ENCODE measurements at regions not wholly inside any gene's neighbourhood (a gene's known extent, or its start where the extent isn't known, plus 50 kb on each side); places are given as distances from the start of the nearest gene placed in this dataset.
"Not testable (repeated sequence)": the region's sequence is repeated elsewhere in the genome, so short reads cannot be mapped to it uniquely, and the experiment has no call there.

DNA sequence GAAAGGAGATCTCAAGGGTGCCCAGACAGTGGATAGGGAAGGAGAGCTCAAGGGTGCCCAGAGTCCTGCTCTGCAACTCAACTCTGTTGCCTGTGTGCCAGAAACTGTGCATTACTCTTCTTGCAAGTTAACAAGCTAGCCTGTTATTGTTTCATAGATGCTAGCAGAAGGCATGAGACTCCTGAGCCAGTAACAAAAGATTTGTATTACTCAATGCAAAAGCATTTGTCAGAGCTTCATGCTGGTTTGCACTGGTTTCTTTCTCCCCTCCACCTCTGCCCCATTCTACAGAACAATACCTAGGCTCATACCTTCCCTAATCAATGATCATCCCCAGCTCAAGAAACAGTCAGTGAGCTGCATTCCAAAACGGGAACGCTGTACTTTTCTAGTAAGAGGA, 124.5 kb upstream of the NEIL3 start:
- no peak for DNase-seq (ENCODE audit: low read depth in 3 of 3)

- DNase-seq (ENCODE audit: low read depth in 3 of 3): no peak
Observed at GRCh38 chr4:177185579-177185978, 124.1 kb upstream of the NEIL3 start.

DNA sequence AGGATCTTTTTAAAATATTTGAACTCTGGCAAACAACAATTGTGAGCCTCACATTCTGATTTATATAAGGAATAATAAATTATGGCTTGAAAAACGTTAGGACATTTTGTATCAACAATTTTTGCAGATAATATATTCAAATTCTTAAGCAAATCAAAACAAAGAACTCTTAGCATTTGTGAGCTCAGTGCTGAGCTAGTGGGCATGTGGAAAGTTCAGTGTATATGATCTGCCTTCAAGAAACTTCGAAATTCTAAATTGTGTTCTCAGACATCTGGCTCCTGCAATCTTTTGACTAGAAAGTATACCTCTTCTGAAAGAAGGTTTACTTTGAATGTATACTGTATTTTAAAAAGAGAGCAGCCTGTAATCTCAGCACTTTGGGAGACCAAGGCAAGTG, 122.3 kb upstream of the NEIL3 start:
- DNase-seq (ENCODE audit: low read depth in 3 of 3): no peak

DNA sequence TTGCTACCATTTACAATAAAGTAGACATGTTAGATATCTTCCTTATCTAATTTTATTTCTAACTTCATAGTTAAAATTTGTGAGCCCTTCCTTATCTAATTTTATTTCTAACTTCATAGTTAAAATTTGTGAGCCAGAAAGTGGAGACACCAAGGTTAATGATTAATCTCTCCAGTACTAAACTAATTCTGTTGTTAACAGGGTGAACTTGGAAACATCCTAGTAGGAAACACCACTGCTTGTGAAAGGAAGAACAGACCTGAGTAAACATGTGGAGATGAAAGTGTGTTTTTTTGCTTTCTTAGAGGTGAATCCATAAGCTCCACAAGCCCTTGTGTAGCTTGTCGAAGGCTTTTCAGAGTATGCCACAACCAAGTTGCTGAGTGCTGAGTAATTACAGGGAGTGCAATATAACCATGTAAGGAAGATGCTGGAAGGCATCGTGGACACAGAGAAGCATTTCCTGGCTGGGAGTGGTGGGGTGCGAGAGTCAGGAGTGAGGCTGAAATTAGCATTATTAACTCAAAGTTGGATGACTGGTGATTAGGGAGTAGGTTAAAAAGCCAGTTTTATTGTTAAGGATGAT, 118.6 kb upstream of the NEIL3 start:
- no peak for DNase-seq (ENCODE audit: low read depth in 3 of 3)

- no peak for DNase-seq (ENCODE audit: low read depth in 3 of 3)
Observed at GRCh38 chr4:177191586-177191985, 118.1 kb upstream of the NEIL3 start.

GRCh38 chr4:177191991-177192390, 117.7 kb upstream of the NEIL3 start:
- no peak for DNase-seq (ENCODE audit: low read depth in 3 of 3)

DNA sequence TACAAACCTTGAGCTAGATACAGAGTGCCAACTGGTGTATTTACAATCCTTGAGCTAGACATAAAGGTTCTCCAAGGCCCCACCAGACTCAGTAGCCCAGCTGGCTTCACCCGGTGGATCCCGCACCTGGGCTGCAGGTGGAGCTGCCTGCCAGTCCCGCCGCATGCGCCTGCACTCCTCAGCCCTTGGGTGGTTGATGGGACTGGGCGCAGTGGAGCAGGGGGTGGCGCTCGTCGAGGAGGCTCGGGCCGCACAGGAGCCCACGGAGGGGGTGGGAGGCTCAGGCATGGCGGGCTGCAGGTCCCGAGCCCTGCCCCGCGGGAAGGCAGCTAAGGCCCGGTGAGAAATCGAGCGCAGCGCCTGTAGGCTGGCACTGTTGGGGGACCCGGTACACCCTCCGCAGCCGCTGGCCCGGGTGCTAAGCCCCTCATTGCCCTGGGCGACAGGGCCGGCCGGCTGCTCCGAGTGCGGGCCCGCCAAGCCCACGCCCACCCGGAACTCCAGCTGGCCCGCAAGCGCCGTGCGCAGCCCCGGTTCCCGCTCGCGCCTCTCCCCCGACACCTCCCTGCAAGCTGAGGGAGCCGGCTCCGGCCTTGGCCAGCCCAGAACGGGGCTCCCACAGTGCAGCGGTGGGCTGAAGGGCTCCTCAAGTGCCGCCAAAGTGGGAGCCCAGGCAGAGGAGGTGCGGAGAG, 116.5 kb upstream of the NEIL3 start:
- DNase-seq (ENCODE audit: low read depth in 3 of 3): not testable (repeated sequence)

GRCh38 chr4:177194906-177195305, 114.8 kb upstream of the NEIL3 start:
- DNase-seq (ENCODE audit: low read depth in 3 of 3): no peak

DNA sequence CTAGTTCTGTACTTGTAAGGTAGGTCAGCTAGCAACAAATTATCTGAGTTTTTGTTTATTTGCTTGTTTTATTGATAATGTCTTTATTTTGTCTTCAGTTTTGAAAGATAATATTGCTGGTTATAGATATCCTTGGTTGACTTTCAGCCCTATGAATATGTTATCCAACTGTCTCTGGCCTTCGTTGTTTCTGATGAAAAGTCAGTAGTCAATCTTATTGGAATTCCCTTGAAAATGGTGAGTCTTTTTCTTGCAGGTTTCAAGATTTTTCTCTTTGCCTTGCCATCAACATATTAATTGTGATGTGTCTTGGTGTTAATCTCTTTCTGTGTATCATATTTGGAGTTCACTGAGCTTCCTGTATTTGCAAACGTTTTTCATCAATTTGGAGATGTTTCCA, 113.1 kb upstream of the NEIL3 start:
- no peak for DNase-seq (ENCODE audit: low read depth in 3 of 3)

- DNase-seq (ENCODE audit: low read depth in 3 of 3): no peak
Observed at GRCh38 chr4:177201614-177202013, 108.1 kb upstream of the NEIL3 start.

DNA sequence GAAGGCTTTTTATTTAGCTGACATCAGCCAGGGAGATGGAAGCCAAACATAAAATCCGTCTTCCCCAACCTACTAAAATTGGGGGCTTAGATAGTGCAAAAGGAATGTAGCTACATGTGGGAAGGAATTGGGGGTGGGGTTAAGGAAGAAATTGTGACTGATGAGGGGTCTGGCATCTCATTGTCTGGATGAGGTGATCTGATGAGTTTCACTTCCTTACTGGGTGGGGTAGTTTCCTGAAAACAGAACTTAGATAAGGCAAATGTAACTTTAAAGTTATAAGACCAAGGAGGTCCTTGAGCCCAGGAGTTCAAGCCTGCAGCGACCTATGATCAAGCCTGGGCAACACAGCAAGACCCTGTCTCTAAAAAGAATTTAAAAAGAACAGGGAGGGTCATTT, 105.5 kb upstream of the NEIL3 start:
- DNase-seq (ENCODE audit: low read depth in 3 of 3): no peak

- DNase-seq (ENCODE audit: low read depth in 3 of 3): no peak
Observed at GRCh38 chr4:177214935-177215334, 94.7 kb upstream of the NEIL3 start.

DNA sequence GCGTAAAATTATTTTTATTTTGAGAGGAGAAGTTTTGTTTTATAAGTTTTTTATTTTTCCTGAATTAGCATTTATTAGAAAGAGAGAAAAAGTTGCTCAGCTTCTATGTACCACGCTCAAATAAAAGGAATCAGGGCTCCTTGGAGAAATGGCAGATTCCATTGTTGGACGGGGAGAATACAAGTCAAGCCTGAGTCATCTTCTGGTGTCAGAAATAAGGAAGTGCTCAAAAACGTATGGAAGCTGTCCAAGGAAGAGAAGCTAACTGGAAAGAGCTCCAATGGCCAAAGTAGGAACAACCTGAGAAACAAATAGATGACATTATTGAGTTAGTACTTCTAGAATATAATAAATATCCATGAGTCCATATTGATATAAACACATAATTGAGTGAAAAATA, 89.3 kb upstream of the NEIL3 start:
- DNase-seq (ENCODE audit: low read depth in 3 of 3): no peak

GRCh38 chr4:177222781-177223180, 86.9 kb upstream of the NEIL3 start:
- no peak for DNase-seq (ENCODE audit: low read depth in 3 of 3)

- no peak for DNase-seq (ENCODE audit: low read depth in 3 of 3)
Observed at GRCh38 chr4:177225605-177226004, 84.1 kb upstream of the NEIL3 start.

DNA sequence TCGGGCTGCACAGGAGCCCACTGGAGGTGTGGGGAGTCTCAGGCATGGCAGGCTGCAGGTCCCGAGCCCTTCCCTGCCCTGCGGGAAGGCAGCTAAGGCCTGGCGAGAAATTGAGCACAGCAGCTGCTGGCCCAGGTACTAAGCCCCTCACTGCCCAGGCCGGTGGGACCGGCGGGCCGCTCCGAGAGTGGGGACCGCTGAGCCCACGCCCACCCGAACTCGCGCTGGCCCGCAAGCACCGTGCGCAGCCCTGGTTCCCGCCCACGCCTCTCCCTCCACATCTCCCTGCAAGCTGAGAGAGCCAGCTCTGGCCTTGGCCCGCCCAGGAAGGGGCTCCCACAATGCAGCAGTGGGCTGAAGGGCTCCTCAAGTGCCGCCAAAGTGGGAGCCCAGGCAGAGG, 82.0 kb upstream of the NEIL3 start:
- DNase-seq (ENCODE audit: low read depth in 3 of 3): no peak

DNA sequence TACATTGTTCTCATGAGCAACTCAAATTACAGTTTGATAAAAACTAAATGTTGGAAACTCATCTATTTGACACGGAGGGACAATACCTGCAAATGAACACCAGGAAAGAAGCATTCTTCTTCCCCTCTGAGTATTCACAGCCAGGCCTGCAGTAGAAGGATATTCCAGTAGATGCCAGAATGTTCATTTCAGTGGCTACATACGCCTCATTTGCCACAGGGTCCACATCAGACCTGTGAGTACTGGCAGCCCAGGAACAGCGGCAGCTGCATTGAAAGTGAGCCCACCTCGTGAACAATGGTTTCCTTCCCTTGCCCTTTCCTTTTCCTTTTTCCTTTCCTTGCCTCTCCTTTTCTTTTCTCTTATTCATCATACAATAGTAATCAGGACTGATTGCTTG, 81.1 kb upstream of the NEIL3 start:
- no peak for DNase-seq (ENCODE audit: low read depth in 3 of 3)

- no peak for DNase-seq (ENCODE audit: low read depth in 3 of 3)
Observed at GRCh38 chr4:177229331-177229730, 80.3 kb upstream of the NEIL3 start.

DNA sequence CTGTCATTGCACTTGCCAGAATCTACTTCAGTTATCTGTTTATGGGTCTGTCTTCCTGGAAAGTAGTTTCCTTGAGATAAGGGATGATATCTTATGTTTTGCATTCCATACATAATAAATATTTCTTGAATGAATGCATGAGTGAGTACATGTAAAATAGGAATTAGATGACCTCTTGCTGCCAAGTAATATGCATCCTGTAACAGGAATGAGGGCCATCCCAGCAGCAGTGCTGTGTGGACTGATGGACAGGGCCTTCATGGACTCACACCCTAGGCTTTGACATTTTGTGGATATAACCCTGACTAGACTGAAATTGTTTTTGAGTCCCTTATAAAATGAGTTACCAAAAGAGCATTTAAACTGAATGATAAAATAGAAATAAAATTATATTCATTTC, 77.2 kb upstream of the NEIL3 start:
- no peak for DNase-seq (ENCODE audit: low read depth in 3 of 3)

- DNase-seq (ENCODE audit: low read depth in 3 of 3): no peak
Observed at GRCh38 chr4:177235026-177235425, 74.6 kb upstream of the NEIL3 start.

- DNase-seq (ENCODE audit: low read depth in 3 of 3): no peak
Observed at GRCh38 chr4:177236886-177237285, 72.8 kb upstream of the NEIL3 start.

DNA sequence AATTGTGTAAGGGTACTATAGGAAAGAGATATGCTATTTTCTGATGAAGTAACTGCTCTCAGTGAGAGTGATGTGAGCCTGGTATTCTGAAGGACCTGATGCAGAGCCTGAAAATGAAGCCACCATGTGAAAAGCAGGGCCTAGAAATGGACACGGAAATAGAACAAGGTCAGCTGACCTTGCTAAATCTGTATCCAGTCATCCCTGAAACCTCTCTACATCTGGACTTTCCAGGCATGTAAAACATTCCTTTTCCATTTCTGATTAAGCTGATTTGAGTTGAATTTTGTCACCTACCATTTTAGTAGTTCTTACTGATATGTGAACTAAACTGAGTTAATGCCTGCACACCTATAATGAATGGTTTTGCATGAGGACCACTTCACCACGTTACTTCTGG, 72.4 kb upstream of the NEIL3 start:
- no peak for DNase-seq (ENCODE audit: low read depth in 3 of 3)

- DNase-seq (ENCODE audit: low read depth in 3 of 3): no peak
Observed at GRCh38 chr4:177239477-177239876, 70.2 kb upstream of the NEIL3 start.

DNA sequence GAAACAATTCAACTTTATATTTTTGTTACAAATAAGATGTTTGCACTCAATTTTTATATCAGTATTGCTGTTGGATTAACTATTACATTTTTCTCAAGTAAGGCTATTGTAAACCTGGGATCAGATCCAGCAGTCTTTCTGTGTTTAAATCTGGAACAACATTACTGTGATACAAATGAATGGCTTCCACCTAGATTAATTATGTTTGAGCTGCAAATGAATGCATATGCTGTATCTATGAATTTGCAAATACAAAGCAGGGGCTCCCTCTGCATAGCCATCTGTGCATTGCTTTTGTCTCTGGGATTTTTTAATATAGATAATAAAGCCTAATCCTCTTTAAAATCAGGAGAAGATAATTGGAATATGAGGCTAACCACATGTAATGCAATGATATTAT, 69.8 kb upstream of the NEIL3 start:
- DNase-seq (ENCODE audit: low read depth in 3 of 3): no peak

Measured in stimulated activated CD4-positive, alpha-beta T cell treated with anti-CD3 and anti-CD28 coated beads, TNF-alpha, amount 100 ng/mL, for 4 hours (primary cell).